ENCODE measurements at regions not wholly inside any gene's neighbourhood (a gene's known extent, or its start where the extent isn't known, plus 50 kb on each side); places are given as distances from the start of the nearest gene placed in this dataset.
A peak's percentile ranks its signal among the peaks of the same experiment; 100 is the strongest.

DNA sequence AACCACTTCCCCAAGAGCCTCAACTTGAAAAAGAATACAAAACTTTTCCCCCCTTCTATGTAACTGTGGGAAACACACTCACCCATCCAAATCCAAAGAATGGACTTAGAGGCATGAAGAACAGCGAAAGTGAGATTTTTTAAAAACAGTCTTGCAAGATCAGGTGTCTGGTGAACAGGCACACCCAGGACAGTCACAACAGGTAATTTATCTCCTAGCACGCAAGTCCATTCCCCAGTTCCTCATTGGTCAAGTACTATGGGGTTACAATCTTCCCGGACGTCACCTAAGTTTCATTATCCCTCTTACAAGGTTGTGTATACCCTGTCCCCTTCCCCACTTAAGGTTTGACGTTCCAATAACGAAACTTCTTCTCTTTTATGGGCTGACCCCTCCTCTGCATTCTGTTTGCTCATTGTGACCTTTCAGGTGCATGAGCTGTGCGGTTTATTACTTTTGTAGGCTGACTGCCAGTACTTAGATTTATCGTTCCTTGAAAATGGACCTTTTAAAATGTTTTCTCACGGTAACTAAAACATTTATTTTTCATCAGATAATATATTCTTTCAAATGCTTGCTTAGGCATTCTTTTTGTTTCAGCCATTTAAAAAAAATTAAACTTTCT is 1401.9 kb downstream of the FAM181B start:
- no peak for DNase-seq
- H3K9me3 ChIP-seq (ENCODE audit: control insufficient read depth in 4 of 4, insufficient read depth in 3 of 4, low read length in 3 of 4): no peaks in the 10 kb centered on the region
- H3K4me3 ChIP-seq: no peak overlapping the region
- peaks cover 0 to 2% (median 0%) of the 10 kb centered on the region in 3 donors for H3K27me3 ChIP-seq (ENCODE audit: control insufficient read depth in 3 of 3, insufficient read depth in 3 of 3, low read length in 2 of 3)
- H3K36me3 ChIP-seq (ENCODE audit: control insufficient read depth in 4 of 4, insufficient read depth in 4 of 4, low read length in 4 of 4): no peaks in the 10 kb centered on the region
- 80 to 90% methylated on average over 9 of the region's 9 CpGs for WGBS, 2 donors
- no peak overlapping the region for H3K9ac ChIP-seq (ENCODE audit: insufficient read depth in 1 of 2, low read length in 2 of 2)
- no peak overlapping the region for H3K27ac ChIP-seq (ENCODE audit: low read depth in 1 of 2, low read length in 1 of 2)
- peaks cover 0 to 3% (median 0%) of the 10 kb centered on the region in 5 donors for H3K4me1 ChIP-seq (ENCODE audit: control insufficient read depth in 5 of 5, insufficient read depth in 5 of 5, low read length in 5 of 5)
- TF ChIP-seq, protein P1, sequence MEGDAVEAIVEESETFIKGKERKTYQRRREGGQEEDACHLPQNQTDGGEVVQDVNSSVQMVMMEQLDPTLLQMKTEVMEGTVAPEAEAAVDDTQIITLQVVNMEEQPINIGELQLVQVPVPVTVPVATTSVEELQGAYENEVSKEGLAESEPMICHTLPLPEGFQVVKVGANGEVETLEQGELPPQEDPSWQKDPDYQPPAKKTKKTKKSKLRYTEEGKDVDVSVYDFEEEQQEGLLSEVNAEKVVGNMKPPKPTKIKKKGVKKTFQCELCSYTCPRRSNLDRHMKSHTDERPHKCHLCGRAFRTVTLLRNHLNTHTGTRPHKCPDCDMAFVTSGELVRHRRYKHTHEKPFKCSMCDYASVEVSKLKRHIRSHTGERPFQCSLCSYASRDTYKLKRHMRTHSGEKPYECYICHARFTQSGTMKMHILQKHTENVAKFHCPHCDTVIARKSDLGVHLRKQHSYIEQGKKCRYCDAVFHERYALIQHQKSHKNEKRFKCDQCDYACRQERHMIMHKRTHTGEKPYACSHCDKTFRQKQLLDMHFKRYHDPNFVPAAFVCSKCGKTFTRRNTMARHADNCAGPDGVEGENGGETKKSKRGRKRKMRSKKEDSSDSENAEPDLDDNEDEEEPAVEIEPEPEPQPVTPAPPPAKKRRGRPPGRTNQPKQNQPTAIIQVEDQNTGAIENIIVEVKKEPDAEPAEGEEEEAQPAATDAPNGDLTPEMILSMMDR (IDR thresholded peaks at IDR 0.05; ENCODE audit: control extremely low read depth, extremely low read depth): no peak
- ATAC-seq (ENCODE audit: insufficient read depth, low FRiP score): no peak

DNA sequence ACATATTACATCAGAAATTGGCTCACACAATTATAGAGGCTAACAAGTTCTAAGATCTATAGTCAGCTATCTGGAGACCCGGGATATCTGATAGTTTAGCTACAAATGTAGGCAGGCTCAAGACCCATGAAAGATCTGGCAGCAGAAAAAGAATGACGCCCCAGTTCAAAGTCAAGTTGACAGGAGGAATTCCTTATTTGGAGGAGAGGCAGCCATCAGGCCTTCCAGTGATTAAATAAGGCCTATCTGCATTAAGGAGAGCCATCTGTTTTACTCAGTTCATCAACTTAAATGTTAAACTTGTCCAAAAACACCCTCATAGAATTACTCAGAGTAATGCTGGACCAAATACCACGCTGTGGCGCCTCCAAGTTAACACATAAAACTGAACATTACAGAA is 1402.6 kb downstream of the FAM181B start:
- Histone ChIP-seq H3K27me3 (ENCODE audit: control insufficient read depth in 3 of 3, insufficient read depth in 3 of 3, low read length in 2 of 3) (peaks cover 0 to 2% (median 0%) of the 10 kb centered on the region in 3 donors), H3K27ac (ENCODE audit: low read depth in 1 of 2, low read length in 1 of 2) (no peak overlapping the region), H3K4me1 (ENCODE audit: control insufficient read depth in 5 of 5, insufficient read depth in 5 of 5, low read length in 5 of 5) (peaks cover 0 to 3% (median 0%) of the 10 kb centered on the region in 5 donors), H3K9me3 (ENCODE audit: control insufficient read depth in 4 of 4, insufficient read depth in 3 of 4, low read length in 3 of 4) (no peaks in the 10 kb centered on the region), H3K9ac (ENCODE audit: insufficient read depth in 1 of 2, low read length in 2 of 2) (no peak overlapping the region), H3K4me3 (no peak overlapping the region), H3K36me3 (ENCODE audit: control insufficient read depth in 4 of 4, insufficient read depth in 4 of 4, low read length in 4 of 4) (no peaks in the 10 kb centered on the region)
- ATAC-seq (ENCODE audit: insufficient read depth, low FRiP score): no peak
- 78 to 87% methylated on average over 4 of the region's 4 CpGs for WGBS, 2 donors
- TF ChIP-seq, protein P1 (IDR thresholded peaks at IDR 0.05; ENCODE audit: control extremely low read depth, extremely low read depth): no peak
- peak; percentile 16 to 76 (median 57) for DNase-seq

DNA sequence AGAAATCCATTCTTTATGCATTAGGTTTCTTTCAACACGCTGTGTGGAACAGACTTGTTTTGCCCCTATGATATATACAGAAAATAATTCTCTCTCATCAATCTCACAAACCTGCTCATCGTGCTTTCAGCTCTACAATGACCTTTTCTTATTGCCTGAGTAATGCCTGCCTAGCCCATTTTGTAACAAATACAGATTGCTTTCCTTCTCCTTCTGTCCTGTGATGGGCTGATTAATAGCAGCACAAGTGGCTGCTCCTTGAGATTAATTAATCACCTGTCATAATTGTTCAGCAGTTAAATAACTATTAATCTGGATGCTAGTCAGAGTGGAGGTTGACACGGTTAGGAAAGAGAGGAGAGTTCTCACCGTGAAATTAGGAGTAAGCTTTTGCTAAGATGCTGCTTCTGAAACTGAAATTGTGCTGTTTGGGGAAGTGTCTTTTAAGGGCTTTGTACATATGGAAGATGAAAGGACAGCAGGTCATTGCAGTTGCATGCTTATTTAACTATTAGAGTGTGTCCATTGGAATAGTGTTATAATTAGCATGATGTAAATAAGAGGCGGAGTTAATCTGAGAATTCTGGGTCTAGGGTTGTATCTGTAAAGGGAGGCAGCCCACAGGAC is 1430.5 kb downstream of the FAM181B start:
- Histone ChIP-seq H3K36me3 (ENCODE audit: control insufficient read depth in 4 of 4, insufficient read depth in 4 of 4, low read length in 4 of 4) (no peaks in the 10 kb centered on the region), H3K4me1 (ENCODE audit: control insufficient read depth in 5 of 5, insufficient read depth in 5 of 5, low read length in 5 of 5) (no peaks in the 10 kb centered on the region), H3K27me3 (ENCODE audit: control insufficient read depth in 3 of 3, insufficient read depth in 3 of 3, low read length in 2 of 3) (no peaks in the 10 kb centered on the region), H3K4me3 (no peak overlapping the region), H3K9ac (ENCODE audit: insufficient read depth in 1 of 2, low read length in 2 of 2) (no peak overlapping the region), H3K9me3 (ENCODE audit: control insufficient read depth in 4 of 4, insufficient read depth in 3 of 4, low read length in 3 of 4) (no peaks in the 10 kb centered on the region), H3K27ac (ENCODE audit: low read depth in 1 of 2, low read length in 1 of 2) (no peak overlapping the region)
- ATAC-seq (ENCODE audit: insufficient read depth, low FRiP score) (no peak), DNase-seq (no peak)
- TF ChIP-seq, protein P1 (IDR thresholded peaks at IDR 0.05; ENCODE audit: control extremely low read depth, extremely low read depth): no peak
- 66 to 75% methylated on average over 5 of the region's 5 CpGs for WGBS, 2 donors

All from lung (tissue), 11 donors.